ENCODE measurements at regions not wholly inside any gene's neighbourhood (a gene's known extent, or its start where the extent isn't known, plus 50 kb on each side); places are given as distances from the start of the nearest gene placed in this dataset.

GRCh38 chr2:79369127-79369526, 143.7 kb upstream of the CTNNA2 start:
- Histone ChIP-seq H3K56ac (replicated peaks; ENCODE audit: insufficient read length, low read depth, low read length) (no peak overlapping the region), H3K4me3 (ENCODE audit: extremely low read depth in 1 of 4, insufficient read depth in 2 of 4, low read depth in 3 of 4, low read length in 4 of 4) (no peak overlapping the region), H2BK5ac (ENCODE audit: low read depth, low read length) (no peak overlapping the region), H3K4me1 (replicated peaks in 1 of 4; ENCODE audit: control insufficient read depth in 3 of 4, insufficient read depth in 4 of 4, low read length in 3 of 4) (peaks cover 0 to 7% (median 5%) of the 10 kb centered on the region in 4 experiments), H4K91ac (replicated peaks; ENCODE audit: insufficient read length, low read length) (no peak overlapping the region), H2AFZ (ENCODE audit: low read length) (no peak overlapping the region), H3K79me2 (ENCODE audit: control insufficient read depth in 1 of 2, insufficient read depth in 2 of 2, low read length in 2 of 2) (no peaks in the 10 kb centered on the region), H3K27me3 (replicated peaks in 1 of 4; ENCODE audit: control insufficient read depth in 3 of 4, extremely low read depth in 1 of 4, insufficient read depth in 3 of 4, low read length in 3 of 4) (no peaks in the 10 kb centered on the region), H3K23me2 (ENCODE audit: low read depth, low read length) (no peaks in the 10 kb centered on the region), H4K20me1 (replicated peaks in 1 of 2; ENCODE audit: control insufficient read depth in 1 of 2, insufficient read depth in 2 of 2, low read length in 2 of 2) (no peaks in the 10 kb centered on the region), H2BK20ac (ENCODE audit: low read length) (no peak overlapping the region), H2AK5ac (ENCODE audit: low read depth, low read length) (no peak overlapping the region), H2BK12ac (ENCODE audit: low read depth, low read length) (no peak overlapping the region), H3K36me3 (ENCODE audit: control insufficient read depth in 2 of 4, insufficient read depth in 4 of 4, low read length in 3 of 4) (no peaks in the 10 kb centered on the region), H3K14ac (ENCODE audit: insufficient read length) (no peak overlapping the region), H4K5ac (ENCODE audit: insufficient read length, low read depth, low read length) (no peak overlapping the region), H3K27ac (ENCODE audit: low read depth, low read length) (no peak overlapping the region), H2BK120ac (replicated peaks; ENCODE audit: low read depth, low read length) (no peak overlapping the region), H3K9me3 (ENCODE audit: insufficient read depth in 2 of 2, low read depth in 1 of 2, low read length in 1 of 2) (no peaks in the 10 kb centered on the region), H4K8ac (ENCODE audit: extremely low read depth, insufficient read depth, low read length) (no peak overlapping the region), H3K4me2 (ENCODE audit: insufficient read depth in 1 of 2, low read depth in 2 of 2, low read length in 2 of 2) (no peak overlapping the region), H3K9ac (replicated peaks in 1 of 4; ENCODE audit: extremely low read depth in 1 of 4, low read depth in 3 of 4, low read length in 3 of 4) (no peak overlapping the region), H3K4ac (replicated peaks; ENCODE audit: insufficient read length, low read depth, low read length) (no peak overlapping the region), H3K23ac (ENCODE audit: insufficient read length) (no peak overlapping the region), H2BK15ac (ENCODE audit: low read length) (no peak overlapping the region), H3K18ac (ENCODE audit: extremely low read depth, low read length) (no peak overlapping the region), H3K79me1 (ENCODE audit: low read depth, low read length) (no peaks in the 10 kb centered on the region)
- TF ChIP-seq E2F6 (IDR thresholded peaks at IDR 0.05): no peak
- peak; percentile 24 to 32; a peak in 3 of 4 replicates for TF ChIP-seq RAD21 (IDR thresholded peaks at IDR 0.05 in 1 of 2, conservative IDR thresholded peaks at IDR 0.05 in 1 of 2; ENCODE audit: low read depth in 2 of 2, low read length in 2 of 2)
- CTCF ChIA-PET (ENCODE audit: partially characterized antibody): interaction anchor here (1.7 to 1.8 kb wide), 2 partner anchors 10 to 24 kb away, joined by 4 to 10 read pairs; no protein-coding TSS in a partner anchor
- no peak for DNase-seq (ENCODE audit: low read depth in 1 of 2, low spot score in 2 of 2)
- no peak for FAIRE-seq
- WGBS, 2 experiments (ENCODE audit: extremely low coverage in 1 of 2, insufficient coverage in 1 of 2, insufficient read length in 1 of 2, insufficient replicate concordance in 2 of 2, low coverage in 1 of 2, low lambda C conversion rate in 2 of 2, missing lambda C conversion rate in 1 of 2): 90% methylated on average over 9 of the region's 9 CpGs; no CpG with 5 or more reads in 1 of the 2 experiments
- POLR2A ChIA-PET (ENCODE audit: partially characterized antibody): no interaction called here

Data from H1 (cell line).